SK-N-SH treated with all-trans-retinoic acid at 6 μM for 48 hours (cell line): ENCODE measurements at regions not wholly inside any gene's neighbourhood (a gene's known extent, or its start where the extent isn't known, plus 50 kb on each side); places are given as distances from the start of the nearest gene placed in this dataset.

Experiments used
- ATAC-seq: fragments of 200-7000 bp; cut with Tn5 transposase; 3 replicates; pipeline ENCODE4 v1.9.1; 2020; ENCODE audit warnings: mild to moderate bottlenecking, moderate library complexity
- ARNTL ChIP-seq: fragments of 450-650 bp; formaldehyde crosslinking; IDR thresholded peaks from 2 replicates; pipeline ENCODE4 v1.5.0; 2020; ENCODE audit warnings: low read depth, mild to moderate bottlenecking, moderate library complexity, borderline replicate concordance
- BACH2 ChIP-seq: fragments of 250-450 bp; sonication (Bioruptor Pico); IDR thresholded peaks from 2 replicates; pipeline ENCODE4 v1.9.0; 2021; ENCODE audit warnings: mild to moderate bottlenecking, borderline replicate concordance
- CSDC2 ChIP-seq: fragments of 250-450 bp; sonication (Bioruptor Pico); IDR thresholded peaks from 2 replicates; pipeline ENCODE4 v1.5.0; 2020; ENCODE audit warnings: mild to moderate bottlenecking, moderate library complexity
- GLIS3 ChIP-seq: fragments of 250-450 bp; sonication (Bioruptor Pico); IDR thresholded peaks from 2 replicates; pipeline ENCODE4 v1.5.0; 2020; ENCODE audit warnings: mild to moderate bottlenecking, moderate library complexity
- ISL1 ChIP-seq: fragments of 250-450 bp; sonication (Bioruptor Pico); IDR thresholded peaks from 2 replicates; pipeline ENCODE4 v2.1.2; 2022; ENCODE audit warnings: mild to moderate bottlenecking, moderate library complexity
- OSR1 ChIP-seq: fragments of 250-450 bp; sonication (Bioruptor Pico); IDR thresholded peaks from 2 replicates; pipeline ENCODE4 v1.8.0; 2022; ENCODE audit warnings: moderate library complexity, mild to moderate bottlenecking, inconsistent platforms
- PATZ1 ChIP-seq: fragments of 250-450 bp; sonication (Bioruptor Pico); IDR thresholded peaks from 2 replicates; pipeline ENCODE4 v1.8.0; 2020; ENCODE audit warnings: mild to moderate bottlenecking, moderate library complexity, borderline replicate concordance
- POU6F1 ChIP-seq: fragments of 250-450 bp; sonication (Bioruptor Pico); IDR thresholded peaks from 2 replicates; pipeline ENCODE4 v1.8.0; 2021; ENCODE audit warnings: low read depth, mild to moderate bottlenecking, moderate library complexity, borderline replicate concordance
- PPARA ChIP-seq: fragments of 250-450 bp; sonication (Bioruptor Pico); IDR thresholded peaks from 2 replicates; pipeline ENCODE4 v1.5.0; 2020; ENCODE audit warnings: mild to moderate bottlenecking, borderline replicate concordance
- SNAI2 ChIP-seq: fragments of 250-450 bp; sonication (Bioruptor Pico); IDR thresholded peaks from 2 replicates; pipeline ENCODE4 v1.5.0; 2020; ENCODE audit warnings: mild to moderate bottlenecking, moderate library complexity
- TCF4 ChIP-seq: fragments of 250-450 bp; sonication (Bioruptor Pico); IDR thresholded peaks from 2 replicates; pipeline ENCODE4 v1.8.0; 2021; ENCODE audit warnings: mild to moderate bottlenecking, moderate library complexity, borderline replicate concordance
- TOX ChIP-seq: fragments of 250-450 bp; sonication (Bioruptor Pico); IDR thresholded peaks from 2 replicates; pipeline ENCODE4 v1.8.0; 2021; ENCODE audit warnings: mild to moderate bottlenecking, moderate library complexity, borderline replicate concordance
- ZFP30 ChIP-seq: fragments of 450-650 bp; formaldehyde crosslinking; IDR thresholded peaks from 2 replicates; pipeline ENCODE4 v1.5.0; 2022; ENCODE audit warnings: mild to moderate bottlenecking, moderate library complexity
- ZNF565 ChIP-seq: fragments of 450-650 bp; formaldehyde crosslinking; conservative IDR thresholded peaks from 2 replicates; pipeline ENCODE4 v1.5.0; 2020; ENCODE audit warnings: low read depth, mild to moderate bottlenecking, moderate library complexity
- ZNF70 ChIP-seq: fragments of 450-650 bp; formaldehyde crosslinking; IDR thresholded peaks from 2 replicates; pipeline ENCODE4 v1.5.0; 2020; ENCODE audit warnings: mild to moderate bottlenecking, moderate library complexity
- ZNF8 ChIP-seq: fragments of 450-650 bp; formaldehyde crosslinking; IDR thresholded peaks from 2 replicates; pipeline ENCODE4 v1.5.0; 2020; ENCODE audit warnings: mild to moderate bottlenecking, moderate library complexity
- TF ChIP-seq, protein P1 (sequence below): fragments of 250-450 bp; sonication (Bioruptor Pico); IDR thresholded peaks from 2 replicates; pipeline ENCODE4 v1.5.0; 2020; ENCODE audit warnings: mild to moderate bottlenecking, moderate library complexity

DNA sequence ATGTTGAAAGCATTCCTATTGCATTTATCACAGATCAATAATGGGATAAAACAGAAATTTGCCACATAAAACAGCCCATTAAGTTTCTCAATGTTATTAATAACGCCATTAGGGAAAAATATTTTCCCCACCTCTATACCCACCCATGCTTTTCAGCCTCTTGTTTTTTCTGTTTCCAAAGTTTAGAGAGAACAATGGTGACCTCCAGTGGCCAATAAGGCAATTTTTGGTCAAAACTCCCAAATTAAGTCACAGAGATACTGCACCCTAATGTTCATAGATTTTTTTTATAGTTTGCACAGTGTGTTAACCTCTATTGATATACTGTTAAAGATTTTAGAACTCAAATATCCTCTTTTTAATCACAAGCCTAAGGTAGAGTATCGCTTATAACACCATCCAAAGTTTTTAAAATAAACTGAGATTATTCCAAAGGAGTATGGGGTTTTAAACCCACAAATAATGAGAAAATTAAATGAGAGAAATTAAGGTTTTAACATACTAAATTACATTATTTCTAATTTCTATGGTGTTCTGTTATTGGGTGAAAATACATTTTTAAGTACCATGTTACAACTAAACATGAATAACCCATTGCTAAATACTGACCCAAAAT is 184.7 kb upstream of the DCN start:
- TF ChIP-seq TCF4: no peak
- TF ChIP-seq, all 23 proteins: peak for 0
- ATAC-seq: peak; percentile 79

- ATAC-seq: no peak
- TF ChIP-seq SNAI2 (CRISPR knock-in tag) (no peak), PPARA (CRISPR knock-in tag) (no peak)
Measured at GRCh38 chr12:91364471-91365184, 182.0 kb upstream of the DCN start.

DNA sequence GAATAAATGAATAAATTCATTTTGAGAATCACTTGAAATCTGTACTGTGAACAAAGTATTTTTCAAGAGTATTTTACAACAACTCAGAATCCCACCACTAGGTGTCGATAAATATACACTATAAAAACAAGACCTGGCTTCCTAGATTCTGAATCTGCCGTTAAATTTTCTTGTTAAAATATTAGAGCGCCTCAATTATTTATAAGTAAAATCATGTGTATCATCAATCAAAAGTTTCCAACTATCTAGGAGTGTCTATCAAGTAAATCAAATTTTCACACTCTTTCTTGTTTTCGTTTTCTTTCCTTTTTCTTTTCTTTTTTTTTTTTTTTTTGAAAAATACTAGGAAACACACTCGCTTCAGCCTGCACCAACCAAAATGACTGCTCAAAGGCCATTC is 179.2 kb upstream of the DCN start:
- peak; percentile 73 for ATAC-seq
- TF ChIP-seq BACH2 (CRISPR knock-in tag) (no peak), PPARA (CRISPR knock-in tag) (no peak), SNAI2 (CRISPR knock-in tag) (no peak), TCF4 (no peak), ZFP30 (CRISPR knock-in tag) (no peak), PATZ1 (CRISPR knock-in tag) (no peak), POU6F1 (CRISPR knock-in tag) (no peak), ARNTL (CRISPR knock-in tag) (no peak), GLIS3 (CRISPR knock-in tag) (no peak)
- TF ChIP-seq, protein P1, sequence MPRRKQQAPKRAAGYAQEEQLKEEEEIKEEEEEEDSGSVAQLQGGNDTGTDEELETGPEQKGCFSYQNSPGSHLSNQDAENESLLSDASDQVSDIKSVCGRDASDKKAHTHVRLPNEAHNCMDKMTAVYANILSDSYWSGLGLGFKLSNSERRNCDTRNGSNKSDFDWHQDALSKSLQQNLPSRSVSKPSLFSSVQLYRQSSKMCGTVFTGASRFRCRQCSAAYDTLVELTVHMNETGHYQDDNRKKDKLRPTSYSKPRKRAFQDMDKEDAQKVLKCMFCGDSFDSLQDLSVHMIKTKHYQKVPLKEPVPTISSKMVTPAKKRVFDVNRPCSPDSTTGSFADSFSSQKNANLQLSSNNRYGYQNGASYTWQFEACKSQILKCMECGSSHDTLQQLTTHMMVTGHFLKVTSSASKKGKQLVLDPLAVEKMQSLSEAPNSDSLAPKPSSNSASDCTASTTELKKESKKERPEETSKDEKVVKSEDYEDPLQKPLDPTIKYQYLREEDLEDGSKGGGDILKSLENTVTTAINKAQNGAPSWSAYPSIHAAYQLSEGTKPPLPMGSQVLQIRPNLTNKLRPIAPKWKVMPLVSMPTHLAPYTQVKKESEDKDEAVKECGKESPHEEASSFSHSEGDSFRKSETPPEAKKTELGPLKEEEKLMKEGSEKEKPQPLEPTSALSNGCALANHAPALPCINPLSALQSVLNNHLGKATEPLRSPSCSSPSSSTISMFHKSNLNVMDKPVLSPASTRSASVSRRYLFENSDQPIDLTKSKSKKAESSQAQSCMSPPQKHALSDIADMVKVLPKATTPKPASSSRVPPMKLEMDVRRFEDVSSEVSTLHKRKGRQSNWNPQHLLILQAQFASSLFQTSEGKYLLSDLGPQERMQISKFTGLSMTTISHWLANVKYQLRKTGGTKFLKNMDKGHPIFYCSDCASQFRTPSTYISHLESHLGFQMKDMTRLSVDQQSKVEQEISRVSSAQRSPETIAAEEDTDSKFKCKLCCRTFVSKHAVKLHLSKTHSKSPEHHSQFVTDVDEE (CRISPR knock-in tag): no peak

- TF ChIP-seq OSR1 (CRISPR knock-in tag) (no peak), ARNTL (CRISPR knock-in tag) (no peak), ISL1 (CRISPR knock-in tag) (no peak), ZNF70 (no peak), GLIS3 (CRISPR knock-in tag) (no peak), ZFP30 (CRISPR knock-in tag) (no peak), TOX (no peak), TCF4 (no peak), BACH2 (CRISPR knock-in tag) (no peak), CSDC2 (CRISPR knock-in tag) (no peak), SNAI2 (CRISPR knock-in tag) (no peak), POU6F1 (CRISPR knock-in tag) (no peak), ZNF565 (CRISPR knock-in tag) (no peak), PPARA (CRISPR knock-in tag) (no peak), PATZ1 (CRISPR knock-in tag) (no peak), ZNF8 (CRISPR knock-in tag) (no peak)
- TF ChIP-seq, protein P1 (CRISPR knock-in tag): no peak
- ATAC-seq: no peak
Measured at GRCh38 chr12:91357381-91357780, 174.8 kb upstream of the DCN start.
